Stomach smooth muscle (tissue), 2 donors: ENCODE measurements at regions not wholly inside any gene's neighbourhood (a gene's known extent, or its start where the extent isn't known, plus 50 kb on each side); places are given as distances from the start of the nearest gene placed in this dataset.

ENCODE experiments used
- H3K27ac ChIP-seq: one replicate; pipeline ENCODE4 v1.7.0; 2013; ENCODE audit warnings: mild to moderate bottlenecking, low read length, inconsistent platforms
- H3K27me3 ChIP-seq, 2 donors: one replicate each; pipeline ENCODE4 v1.7.0; 2013; ENCODE audit warnings: low read length in 2 of 2; ENCODE audit not compliant: insufficient read depth in 2 of 2, control insufficient read depth in 1 of 2
- H3K36me3 ChIP-seq, 2 donors: one replicate each; pipeline ENCODE4 v1.7.0; 2013; ENCODE audit warnings: low read length in 2 of 2; ENCODE audit not compliant: control insufficient read depth in 2 of 2, insufficient read depth in 2 of 2
- H3K4me1 ChIP-seq: one replicate; pipeline ENCODE4 v1.7.0; 2013; ENCODE audit warnings: low read length; ENCODE audit not compliant: control insufficient read depth, insufficient read depth
- H3K4me3 ChIP-seq, 2 donors: one replicate each; pipeline ENCODE4 v1.7.0; 2013; ENCODE audit warnings: low read length in 2 of 2
- H3K9ac ChIP-seq, 2 donors: one replicate each; pipeline ENCODE4 v1.7.0; 2013; ENCODE audit warnings: low read length in 2 of 2, mild to moderate bottlenecking in 1 of 2
- H3K9me3 ChIP-seq, 2 donors: one replicate each; pipeline ENCODE4 v1.7.0; 2013; ENCODE audit warnings: low read length in 2 of 2; ENCODE audit not compliant: control insufficient read depth in 2 of 2
- donor health status: healthy.
- donor health status: Pancreatic carcinoma.

DNA sequence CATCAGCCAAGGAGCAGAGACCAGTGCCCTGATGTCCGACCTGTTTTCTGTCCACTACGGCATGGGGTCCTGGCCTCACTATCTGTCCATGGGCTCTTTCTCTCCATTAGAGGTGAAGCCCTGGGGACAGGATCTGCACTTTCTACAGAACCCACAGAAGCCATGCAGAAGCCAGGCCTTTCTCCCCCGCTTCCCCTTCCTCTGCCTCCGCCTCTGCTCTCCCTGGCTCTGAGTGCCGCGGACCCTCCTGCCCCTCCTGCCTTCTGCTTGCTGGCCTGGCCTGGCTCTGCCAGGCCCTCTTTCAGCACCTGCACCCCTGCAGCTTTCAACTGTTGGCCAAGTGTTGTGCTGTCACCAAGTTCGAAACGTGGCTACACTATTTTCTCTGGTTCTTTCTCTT lies 439.8 kb upstream of the ZMIZ1 start:
- no peak overlapping the region for H3K27ac ChIP-seq
- H3K27me3 ChIP-seq: no peaks in the 10 kb centered on the region
- H3K4me1 ChIP-seq: peaks cover 6% of the 10 kb centered on the region
- no peak overlapping the region for H3K4me3 ChIP-seq
- H3K36me3 ChIP-seq: no peaks in the 10 kb centered on the region
- H3K9ac ChIP-seq: no peak overlapping the region
- H3K9me3 ChIP-seq: no peaks in the 10 kb centered on the region

GRCh38 chr10:78629773-78630172 lies 439.0 kb upstream of the ZMIZ1 start:
- no peak overlapping the region for H3K4me3 ChIP-seq
- H3K4me1 ChIP-seq: peaks cover 6% of the 10 kb centered on the region
- no peaks in the 10 kb centered on the region for H3K27me3 ChIP-seq
- H3K9me3 ChIP-seq: no peaks in the 10 kb centered on the region
- H3K27ac ChIP-seq: no peak overlapping the region
- H3K36me3 ChIP-seq: no peaks in the 10 kb centered on the region
- H3K9ac ChIP-seq: no peak overlapping the region

- H3K9me3 ChIP-seq: no peaks in the 10 kb centered on the region
- H3K27ac ChIP-seq: no peak overlapping the region
- H3K9ac ChIP-seq: no peak overlapping the region
- H3K36me3 ChIP-seq: no peaks in the 10 kb centered on the region
- no peaks in the 10 kb centered on the region for H3K27me3 ChIP-seq
- H3K4me1 ChIP-seq: peaks cover 9% of the 10 kb centered on the region
- H3K4me3 ChIP-seq: no peak overlapping the region
Observed at GRCh38 chr10:78630944-78631838, 437.6 kb upstream of the ZMIZ1 start.

DNA sequence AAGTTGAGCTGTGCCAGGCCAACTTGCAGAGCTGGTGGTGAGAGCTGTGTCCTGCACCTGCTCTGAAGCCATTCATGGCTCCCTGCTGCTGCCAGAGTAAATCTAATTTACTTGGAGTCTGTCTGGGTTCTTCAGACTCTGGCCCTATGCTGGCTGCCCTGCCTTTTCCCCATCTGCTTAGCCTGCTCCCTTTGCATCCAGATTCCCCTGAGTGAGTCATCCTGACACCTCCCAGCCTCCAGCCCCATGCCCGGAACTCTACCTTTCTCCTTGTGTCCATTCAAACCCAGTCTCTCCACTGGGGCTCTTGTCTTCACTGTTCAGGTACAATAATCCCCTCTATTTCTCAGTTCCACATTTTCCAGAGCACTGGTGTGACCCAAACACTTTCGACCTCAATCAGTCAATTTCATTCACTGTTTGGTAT lies 434.4 kb upstream of the ZMIZ1 start:
- no peaks in the 10 kb centered on the region for H3K9me3 ChIP-seq
- peaks cover 6% of the 10 kb centered on the region for H3K4me1 ChIP-seq
- no peak overlapping the region for H3K9ac ChIP-seq
- no peaks in the 10 kb centered on the region for H3K27me3 ChIP-seq
- no peak overlapping the region for H3K27ac ChIP-seq
- no peak overlapping the region for H3K4me3 ChIP-seq
- no peaks in the 10 kb centered on the region for H3K36me3 ChIP-seq

GRCh38 chr10:78634835-78635234 lies 433.9 kb upstream of the ZMIZ1 start:
- Histone ChIP-seq H3K27ac (no peak overlapping the region), H3K4me3 (no peak overlapping the region), H3K36me3 (no peaks in the 10 kb centered on the region), H3K27me3 (no peaks in the 10 kb centered on the region), H3K4me1 (peaks cover 6% of the 10 kb centered on the region), H3K9ac (no peak overlapping the region), H3K9me3 (no peaks in the 10 kb centered on the region)

DNA sequence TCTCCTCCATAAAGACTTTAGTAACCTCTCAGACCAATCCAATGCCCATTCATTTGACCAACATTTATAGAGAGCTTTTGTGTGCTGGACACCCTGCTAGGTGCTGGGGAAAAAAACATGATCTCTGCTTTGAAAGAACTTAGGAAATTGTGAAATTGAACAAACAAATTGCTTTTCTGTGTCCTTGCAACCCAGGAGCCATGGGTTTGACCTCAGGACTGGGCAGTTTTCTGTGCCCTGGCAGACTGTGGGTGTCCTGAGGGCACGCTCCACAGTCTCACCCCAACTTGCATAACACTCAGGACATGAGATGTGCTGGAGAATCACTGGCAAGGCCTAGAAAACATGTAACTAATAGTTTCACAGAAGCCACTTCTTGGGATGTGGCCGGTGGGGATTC lies 429.1 kb upstream of the ZMIZ1 start:
- Histone ChIP-seq H3K36me3 (no peaks in the 10 kb centered on the region), H3K4me3 (no peak overlapping the region), H3K4me1 (peaks cover 8% of the 10 kb centered on the region), H3K9ac (no peak overlapping the region), H3K27me3 (no peaks in the 10 kb centered on the region), H3K9me3 (no peaks in the 10 kb centered on the region), H3K27ac (no peak overlapping the region)

DNA sequence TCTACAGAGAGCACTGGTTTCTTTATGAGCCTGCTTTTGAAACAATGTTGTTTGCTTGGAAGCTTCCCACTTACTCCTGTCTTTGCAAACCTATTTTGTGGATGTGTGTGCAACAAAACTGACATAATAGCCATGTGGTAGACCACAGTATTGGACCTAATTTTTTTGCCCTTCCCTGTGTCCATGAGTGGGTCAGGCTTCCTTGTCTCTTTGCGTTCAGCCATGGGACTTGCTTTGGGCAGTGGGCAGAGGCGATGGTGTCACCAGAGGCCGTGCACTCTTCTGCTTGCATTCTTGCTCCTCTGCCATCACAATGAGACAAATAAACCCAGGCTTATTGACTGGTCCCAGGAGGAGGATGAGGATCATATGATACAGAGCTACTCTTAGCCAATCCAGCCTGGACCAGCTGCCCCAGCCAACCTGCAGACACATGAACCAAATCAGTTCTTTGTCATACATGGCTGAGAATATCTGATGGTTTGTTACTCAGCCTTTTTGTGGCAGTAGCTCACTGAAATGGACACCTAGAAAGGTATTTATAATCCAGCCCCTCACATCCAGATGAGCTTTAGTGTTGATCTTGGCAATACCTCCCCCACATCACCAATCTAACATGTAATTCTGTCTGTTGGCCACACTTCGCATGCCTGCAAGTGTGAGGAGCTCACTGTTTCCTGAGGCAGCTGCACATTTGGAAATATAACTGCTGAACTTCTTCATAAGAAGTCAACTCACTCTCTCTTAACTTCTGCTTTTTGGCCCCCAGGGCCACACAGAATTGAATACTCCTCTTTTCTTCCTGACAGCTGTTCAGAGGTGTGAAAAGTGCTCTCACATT lies 427.8 kb upstream of the ZMIZ1 start:
- Histone ChIP-seq H3K36me3 (no peaks in the 10 kb centered on the region), H3K9me3 (no peaks in the 10 kb centered on the region), H3K27me3 (no peaks in the 10 kb centered on the region), H3K27ac (no peak overlapping the region), H3K4me3 (no peak overlapping the region), H3K9ac (no peak overlapping the region), H3K4me1 (peaks cover 3% of the 10 kb centered on the region)

DNA sequence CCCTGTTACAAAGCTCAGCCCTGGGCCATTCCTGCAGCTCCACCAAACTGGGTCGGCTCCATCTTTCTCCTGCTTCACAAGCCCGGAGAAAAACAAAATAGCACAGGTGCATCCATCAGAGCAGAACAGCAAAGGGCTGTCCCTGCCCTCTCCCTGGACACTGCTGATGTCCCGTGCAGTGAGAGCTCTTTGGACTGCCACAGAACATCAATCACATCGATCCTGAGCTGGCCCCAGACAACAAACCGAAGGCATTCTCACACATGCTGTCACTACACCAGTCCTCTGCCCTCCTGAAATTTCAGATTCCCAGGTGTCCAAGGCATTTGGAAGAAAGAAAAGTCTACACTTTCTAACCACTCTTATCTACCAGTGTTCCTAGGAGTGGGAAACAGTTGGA lies 427.1 kb upstream of the ZMIZ1 start:
- no peak overlapping the region for H3K27ac ChIP-seq
- no peaks in the 10 kb centered on the region for H3K36me3 ChIP-seq
- H3K9me3 ChIP-seq: no peaks in the 10 kb centered on the region
- H3K4me3 ChIP-seq: no peak overlapping the region
- peaks cover 3% of the 10 kb centered on the region for H3K4me1 ChIP-seq
- no peak overlapping the region for H3K9ac ChIP-seq
- no peaks in the 10 kb centered on the region for H3K27me3 ChIP-seq

GRCh38 chr10:78642269-78642816 lies 426.4 kb upstream of the ZMIZ1 start:
- no peaks in the 10 kb centered on the region for H3K9me3 ChIP-seq
- H3K36me3 ChIP-seq: no peaks in the 10 kb centered on the region
- no peak overlapping the region for H3K4me3 ChIP-seq
- H3K4me1 ChIP-seq: peaks cover 3% of the 10 kb centered on the region
- H3K27ac ChIP-seq: no peak overlapping the region
- H3K9ac ChIP-seq: no peak overlapping the region
- no peaks in the 10 kb centered on the region for H3K27me3 ChIP-seq

GRCh38 chr10:78643513-78643912 lies 425.3 kb upstream of the ZMIZ1 start:
- H3K27me3 ChIP-seq: no peaks in the 10 kb centered on the region
- H3K4me3 ChIP-seq: no peak overlapping the region
- H3K4me1 ChIP-seq: peaks cover 3% of the 10 kb centered on the region
- no peak overlapping the region for H3K27ac ChIP-seq
- no peaks in the 10 kb centered on the region for H3K36me3 ChIP-seq
- H3K9ac ChIP-seq: no peak overlapping the region
- H3K9me3 ChIP-seq: no peaks in the 10 kb centered on the region
